GM19467 (cell line): ENCODE measurements at regions not wholly inside any gene's neighbourhood (a gene's known extent, or its start where the extent isn't known, plus 50 kb on each side); places are given as distances from the start of the nearest gene placed in this dataset.
A peak's percentile ranks its signal among the peaks of the same experiment; 100 is the strongest.
"Not testable (repeated sequence)": the region's sequence is repeated elsewhere in the genome, so short reads cannot be mapped to it uniquely, and the experiment has no call there.

Experiments
- ATAC-seq: cut with Tn5 transposase; IDR thresholded peaks from one replicate; pipeline ENCODE4 v1.9.1; 2021; ENCODE audit warnings: mild to moderate bottlenecking, moderate library complexity; ENCODE audit not compliant: unreplicated experiment

- ATAC-seq: no peak
These were observed 151.7 kb downstream of the THBS2 start for GRCh38 chr6:169101981-169102380.

- no peak for ATAC-seq
These were observed 152.4 kb downstream of the THBS2 start for GRCh38 chr6:169101036-169101805.

- no peak for ATAC-seq
These were observed 154.0 kb downstream of the THBS2 start for GRCh38 chr6:169099411-169100202.

DNA sequence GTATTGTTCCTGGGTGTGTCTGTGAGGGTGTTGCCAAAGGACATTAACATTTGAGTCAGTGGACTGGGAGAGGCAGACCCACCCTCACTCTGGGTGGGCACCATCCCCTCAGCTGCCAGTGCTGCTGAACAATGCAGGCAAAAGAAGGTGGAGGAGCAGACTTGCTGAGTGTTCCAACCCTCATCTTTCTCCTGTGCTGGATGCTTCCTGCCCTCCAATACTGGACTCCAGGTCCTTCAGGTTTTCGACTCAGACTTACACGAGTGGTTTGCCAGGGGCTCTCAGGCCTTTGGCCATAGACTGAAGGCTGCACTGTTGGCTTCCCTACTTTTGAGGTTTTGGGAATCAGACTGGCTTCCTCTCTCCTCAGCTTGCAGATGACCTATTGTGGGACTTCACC lies 155.0 kb downstream of the THBS2 start:
- not testable (repeated sequence) for ATAC-seq

DNA sequence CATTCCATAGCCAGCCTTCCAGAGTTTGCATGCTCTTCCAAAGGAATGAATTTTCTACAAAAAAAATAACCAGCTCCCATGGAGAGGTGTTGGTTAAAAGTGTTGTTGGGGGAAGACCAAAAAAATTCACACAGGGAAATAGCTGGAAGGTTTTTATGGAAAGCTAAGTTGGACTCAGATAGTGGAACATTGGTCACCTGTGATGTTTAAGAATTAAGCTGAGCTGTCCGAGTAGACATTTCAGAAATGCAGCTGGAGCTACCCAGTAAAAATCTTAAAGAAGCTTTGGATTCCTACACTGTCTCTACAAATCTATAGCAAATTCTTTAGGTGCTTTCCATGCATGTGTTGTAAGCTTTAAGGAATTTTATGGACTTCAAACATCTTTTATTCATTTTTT lies 155.5 kb downstream of the THBS2 start:
- no peak for ATAC-seq

GRCh38 chr6:169097381-169097959 lies 156.2 kb downstream of the THBS2 start:
- ATAC-seq: no peak

DNA sequence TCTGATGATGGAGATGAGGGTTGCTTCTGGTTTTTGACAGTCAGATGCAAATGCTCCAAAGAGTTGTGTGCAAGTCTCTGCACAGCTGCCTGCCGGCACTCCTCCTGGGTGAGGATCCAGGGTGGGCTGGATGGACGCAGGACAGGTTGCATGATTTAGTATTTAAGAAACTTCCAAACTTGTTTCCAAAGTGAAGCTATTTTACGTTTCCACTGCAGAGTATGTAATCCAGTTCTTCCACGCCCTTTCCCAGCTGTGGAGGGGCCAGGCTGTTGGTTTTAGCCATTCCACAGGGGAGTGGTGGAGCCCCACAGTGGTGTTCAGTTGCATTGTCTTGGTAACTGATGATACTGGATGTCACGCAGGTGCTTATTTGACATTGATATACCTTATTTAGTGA lies 157.3 kb downstream of the THBS2 start:
- no peak for ATAC-seq

DNA sequence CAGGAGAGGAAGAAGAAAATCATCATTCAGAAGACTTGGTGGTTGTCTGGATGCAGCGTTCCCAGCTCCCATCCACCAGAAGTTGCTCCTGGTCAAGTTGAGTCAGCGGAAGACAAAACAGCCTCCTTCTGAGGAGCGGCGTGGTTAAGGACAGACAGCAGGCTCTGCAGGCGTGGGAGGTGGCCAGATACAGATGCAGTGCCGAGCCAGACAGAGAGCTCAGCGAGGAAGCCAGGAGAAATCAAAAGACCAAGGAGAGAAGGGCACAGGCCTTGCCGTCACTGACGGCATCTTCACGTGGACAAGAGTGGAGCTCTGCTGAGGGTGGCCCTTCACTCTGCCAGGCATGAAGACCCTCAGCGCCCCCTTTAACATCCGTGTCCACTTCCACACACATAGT lies 158.5 kb downstream of the THBS2 start:
- ATAC-seq: no peak

- no peak for ATAC-seq
These were observed 159.1 kb downstream of the THBS2 start for GRCh38 chr6:169094552-169094950.

GRCh38 chr6:169093770-169094551 lies 159.7 kb downstream of the THBS2 start:
- ATAC-seq: no peak

- ATAC-seq: no peak
These were observed 160.5 kb downstream of the THBS2 start for GRCh38 chr6:169093066-169093723.

- peak; percentile 82 for ATAC-seq
These were observed 161.3 kb downstream of the THBS2 start for GRCh38 chr6:169092375-169092774.

DNA sequence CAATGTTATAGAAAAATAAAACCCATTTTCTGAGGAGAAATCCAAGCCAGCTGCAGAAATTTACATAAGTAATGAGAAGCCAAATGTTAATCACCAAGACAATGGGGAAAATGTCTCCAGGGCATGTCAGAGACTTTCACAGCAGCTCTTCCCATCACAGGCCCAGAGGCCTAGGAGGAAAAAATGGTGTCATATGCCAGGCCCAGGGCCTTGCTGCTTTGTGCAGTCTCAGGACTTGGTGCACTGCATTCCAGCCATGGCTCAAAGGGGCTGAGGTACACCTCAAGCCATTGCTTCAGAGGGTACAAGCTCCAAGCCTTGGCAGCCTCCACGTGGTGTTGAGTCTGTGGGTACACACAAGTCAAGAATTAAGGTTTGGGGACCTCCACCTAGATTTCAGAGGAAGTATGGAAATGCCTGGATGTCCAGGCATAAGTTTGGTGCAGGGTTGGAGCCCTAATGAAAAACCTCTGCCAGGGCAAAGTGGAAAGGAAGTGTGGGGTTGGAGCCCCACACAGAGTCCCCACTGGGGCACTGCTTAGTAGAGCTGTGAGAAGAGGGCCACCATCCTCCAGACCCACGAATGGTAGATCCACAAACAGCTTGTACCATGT lies 163.0 kb downstream of the THBS2 start:
- not testable (repeated sequence) for ATAC-seq

DNA sequence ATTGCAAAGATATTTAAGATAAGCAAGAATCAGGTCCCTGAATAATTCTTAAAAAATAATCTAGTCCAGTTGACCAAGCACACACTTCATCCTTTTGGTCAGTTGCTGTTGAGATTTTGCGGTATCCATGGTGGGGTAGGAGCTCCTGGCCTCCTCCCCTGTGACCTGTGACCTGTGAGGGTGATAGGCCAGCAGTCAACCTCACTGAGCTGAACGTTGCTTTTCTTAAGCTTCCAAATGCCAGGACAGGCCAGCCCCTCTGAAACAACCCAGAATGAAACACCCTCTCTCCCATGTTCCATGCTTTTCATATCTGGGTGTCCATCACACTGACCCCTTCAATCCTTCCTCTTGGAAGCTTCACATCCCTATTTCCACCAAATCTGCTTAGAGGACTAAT lies 164.9 kb downstream of the THBS2 start:
- no peak for ATAC-seq

- ATAC-seq: no peak
These were observed 166.1 kb downstream of the THBS2 start for GRCh38 chr6:169087443-169088041.

GRCh38 chr6:169086616-169087015 lies 167.0 kb downstream of the THBS2 start:
- ATAC-seq: not testable (repeated sequence)

DNA sequence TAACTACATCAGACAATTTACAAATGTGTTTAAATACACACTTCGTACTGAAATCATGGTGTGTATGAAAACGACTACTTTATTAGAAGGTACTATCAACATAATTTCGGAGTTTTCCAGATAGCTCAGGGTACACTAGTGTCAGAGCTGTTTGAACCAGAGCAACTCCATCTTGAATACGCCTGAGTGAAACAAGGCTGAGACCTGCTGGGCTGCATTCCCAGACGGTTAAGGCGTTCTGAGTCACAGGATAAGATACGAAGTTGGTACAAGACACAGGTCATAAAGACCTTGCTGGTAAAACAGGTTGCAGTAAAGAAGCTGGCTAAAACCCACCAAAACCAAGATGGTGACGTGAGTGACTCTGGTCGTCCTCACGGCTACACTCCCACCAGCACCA lies 167.6 kb downstream of the THBS2 start:
- no peak for ATAC-seq

- no peak for ATAC-seq
These were observed 168.2 kb downstream of the THBS2 start for GRCh38 chr6:169085466-169085865.

DNA sequence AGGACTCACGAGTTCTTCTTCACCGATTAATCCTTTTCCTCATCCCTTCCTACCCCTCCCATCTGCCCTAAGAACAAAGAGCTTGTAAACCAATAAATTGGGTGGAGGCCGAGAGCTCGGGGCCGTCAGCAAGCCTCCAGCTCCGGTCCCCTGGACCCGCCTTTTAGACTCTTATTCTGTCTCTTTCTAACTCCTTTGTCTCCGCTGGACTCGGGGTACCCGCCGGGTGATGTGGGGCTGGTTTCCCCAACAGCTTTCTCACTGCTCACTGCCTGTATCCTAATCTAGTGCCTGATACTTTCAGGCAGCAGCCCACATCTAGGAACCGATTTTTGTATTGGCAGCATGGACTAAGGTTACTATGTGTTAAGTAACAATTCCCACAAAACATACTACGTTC lies 169.1 kb downstream of the THBS2 start:
- ATAC-seq: not testable (repeated sequence)

DNA sequence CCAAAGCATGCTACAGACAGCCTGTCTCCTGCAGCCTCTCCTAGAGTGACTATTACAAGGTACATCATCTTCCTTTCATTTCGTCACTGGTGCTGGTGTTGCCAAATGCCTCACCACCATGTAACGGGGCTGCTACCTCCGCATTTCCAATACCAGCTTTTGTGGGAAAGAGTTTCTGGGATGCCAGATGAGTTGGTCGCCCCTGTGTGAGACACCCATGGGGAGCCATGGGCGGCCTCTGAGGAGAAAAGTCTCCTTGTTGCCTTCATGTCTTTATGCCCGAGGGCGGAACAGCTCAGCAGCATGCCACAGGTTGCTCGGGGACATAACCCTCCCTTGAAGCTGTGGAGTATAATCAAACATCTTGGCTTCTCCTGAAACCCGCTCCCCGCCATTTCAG lies 169.6 kb downstream of the THBS2 start:
- ATAC-seq: no peak
